ENCODE measurements at regions not wholly inside any gene's neighbourhood (a gene's known extent, or its start where the extent isn't known, plus 50 kb on each side); places are given as distances from the start of the nearest gene placed in this dataset.

- TF ChIP-seq WRNIP1 (IDR thresholded peaks at IDR 0.05; ENCODE audit: borderline replicate concordance, low read depth, low read length) = no peak
- TF ChIP-seq SREBF1 (IDR thresholded peaks at IDR 0.05; ENCODE audit: low read length) = no peak
- TF ChIP-seq RCOR1 (conservative IDR thresholded peaks at IDR 0.05; ENCODE audit: low read depth, low read length) = no peak
- TF ChIP-seq IKZF2 (IDR thresholded peaks at IDR 0.05) = no peak
- TF ChIP-seq IRF4 (IDR thresholded peaks at IDR 0.05; ENCODE audit: low read depth, low read length) = no peak
Measured at GRCh38 chr16:11437069-11437468, 91.8 kb downstream of the RMI2 start (continued).

GRCh38 chr16:11439790-11440656, 94.8 kb downstream of the RMI2 start:
- intact Hi-C loops (cut with micrococcal nuclease; ENCODE audit: unreplicated experiment) (no loop called here), in situ Hi-C loops (cut with MboI) (no loop called here)
- TF ChIP-seq SIX5 (IDR thresholded peaks at IDR 0.05; ENCODE audit: low read depth, low read length, severe bottlenecking) = peak; percentile 56
- TF ChIP-seq RB1 (IDR thresholded peaks at IDR 0.05; ENCODE audit: borderline replicate concordance) = no peak
- Histone ChIP-seq H3K4me1 (ENCODE audit: control insufficient read depth, insufficient read depth, low read length) (no peaks in the 10 kb centered on the region), H2AFZ (ENCODE audit: control insufficient read depth, low read depth, low read length) (no peak overlapping the region), H3K79me2 (ENCODE audit: control insufficient read depth, insufficient read depth, low read length) (no peaks in the 10 kb centered on the region), H3K27me3 (replicated peaks in 1 of 2; ENCODE audit: control insufficient read depth in 2 of 2, insufficient read depth in 2 of 2, low read length in 1 of 2) (no peaks in the 10 kb centered on the region), H3K4me2 (ENCODE audit: control insufficient read depth, insufficient read depth) (no peak overlapping the region), H3K9ac (ENCODE audit: control insufficient read depth, insufficient read depth, low read length) (no peak overlapping the region), H3K9me3 (replicated peaks; ENCODE audit: control insufficient read depth, insufficient read depth, low read length) (peaks cover 5% of the 10 kb centered on the region; the same call in 2 of the 3 replicates), H3K27ac (ENCODE audit: control insufficient read depth, insufficient read depth) (no peak overlapping the region), H4K20me1 (ENCODE audit: control insufficient read depth, insufficient read depth) (no peaks in the 10 kb centered on the region), H3K4me3 (no peak overlapping the region), H3K36me3 (ENCODE audit: control insufficient read depth in 2 of 2, insufficient read depth in 2 of 2, low read length in 1 of 2) (no peaks in the 10 kb centered on the region)
- POLR2A ChIA-PET = no interaction called here
- SMC1A ChIA-PET (ENCODE audit: uncharacterized antibody, unreplicated experiment) = no interaction called here
- DNase-seq (ENCODE audit: low read depth, low spot score) = no peak
- FAIRE-seq = no peak
- ATAC-seq = no peak
- CTCF ChIA-PET = no interaction called here
- BruUV-seq (replicated peaks) = no TSS peak
- RAD21 ChIA-PET (ENCODE audit: unreplicated experiment) = no interaction called here
- WGBS (ENCODE audit: insufficient coverage, insufficient replicate concordance, low lambda C conversion rate, missing lambda C conversion rate) = 42% methylated on average over 4 of the region's 4 CpGs

Measured in GM12878 (cell line).